ENCODE measurements at regions not wholly inside any gene's neighbourhood (a gene's known extent, or its start where the extent isn't known, plus 50 kb on each side); places are given as distances from the start of the nearest gene placed in this dataset.

GRCh38 chr18:43877616-43878321 lies 600.5 kb upstream of the SYT4 start:
- no peak for DNase-seq (ENCODE audit: low read depth in 2 of 2)

GRCh38 chr18:43879415-43879814 lies 602.1 kb upstream of the SYT4 start:
- no peak for DNase-seq (ENCODE audit: low read depth in 2 of 2)

- DNase-seq (ENCODE audit: low read depth in 2 of 2): no peak
Observed at GRCh38 chr18:43882358-43883055, 605.2 kb upstream of the SYT4 start.

- no peak for DNase-seq (ENCODE audit: low read depth in 2 of 2)
Observed at GRCh38 chr18:43883886-43884285, 606.6 kb upstream of the SYT4 start.

GRCh38 chr18:43886341-43886740 lies 609.1 kb upstream of the SYT4 start:
- DNase-seq (ENCODE audit: low read depth in 2 of 2): no peak

- no peak for DNase-seq (ENCODE audit: low read depth in 2 of 2)
Observed at GRCh38 chr18:43887491-43887890, 610.2 kb upstream of the SYT4 start.

GRCh38 chr18:43888598-43888997 lies 611.3 kb upstream of the SYT4 start:
- DNase-seq (ENCODE audit: low read depth in 2 of 2): no peak

- no peak for DNase-seq (ENCODE audit: low read depth in 2 of 2)
Observed at GRCh38 chr18:43893001-43893637, 615.8 kb upstream of the SYT4 start.

- no peak for DNase-seq (ENCODE audit: low read depth in 2 of 2)
Observed at GRCh38 chr18:43904209-43904837, 627.0 kb upstream of the SYT4 start.

- DNase-seq (ENCODE audit: low read depth in 2 of 2): no peak
Observed at GRCh38 chr18:43914018-43914417, 636.7 kb upstream of the SYT4 start.

- DNase-seq (ENCODE audit: low read depth in 2 of 2): no peak
Observed at GRCh38 chr18:43916984-43917383, 639.7 kb upstream of the SYT4 start.

- DNase-seq (ENCODE audit: low read depth in 2 of 2): no peak
Observed at GRCh38 chr18:43917520-43917919, 640.2 kb upstream of the SYT4 start.

GRCh38 chr18:43919551-43919950 lies 642.3 kb upstream of the SYT4 start:
- no peak for DNase-seq (ENCODE audit: low read depth in 2 of 2)

- DNase-seq (ENCODE audit: low read depth in 2 of 2): no peak
Observed at GRCh38 chr18:43931439-43931838, 654.1 kb upstream of the SYT4 start.

GRCh38 chr18:43932140-43932539 lies 654.9 kb upstream of the SYT4 start:
- no peak for DNase-seq (ENCODE audit: low read depth in 2 of 2)

GRCh38 chr18:43933177-43933576 lies 655.9 kb upstream of the SYT4 start:
- DNase-seq (ENCODE audit: low read depth in 2 of 2): no peak

GRCh38 chr18:43934322-43934721 lies 657.0 kb upstream of the SYT4 start:
- DNase-seq (ENCODE audit: low read depth in 2 of 2): no peak

GRCh38 chr18:43934781-43935471 lies 657.6 kb upstream of the SYT4 start:
- DNase-seq (ENCODE audit: low read depth in 2 of 2): no peak

GRCh38 chr18:43936176-43936575 lies 658.9 kb upstream of the SYT4 start:
- no peak for DNase-seq (ENCODE audit: low read depth in 2 of 2)

GRCh38 chr18:43949291-43949690 lies 672.0 kb upstream of the SYT4 start:
- DNase-seq (ENCODE audit: low read depth in 2 of 2): no peak

GRCh38 chr18:43950062-43950461 lies 672.8 kb upstream of the SYT4 start:
- DNase-seq (ENCODE audit: low read depth in 2 of 2): no peak

- DNase-seq (ENCODE audit: low read depth in 2 of 2): no peak
Observed at GRCh38 chr18:43952398-43952797, 675.1 kb upstream of the SYT4 start.
